ENCODE measurements at regions not wholly inside any gene's neighbourhood (a gene's known extent, or its start where the extent isn't known, plus 50 kb on each side); places are given as distances from the start of the nearest gene placed in this dataset.

GRCh38 chr5:57950616-57951228 is 468.1 kb upstream of the ACTBL2 start:
- TF ChIP-seq, protein P1, sequence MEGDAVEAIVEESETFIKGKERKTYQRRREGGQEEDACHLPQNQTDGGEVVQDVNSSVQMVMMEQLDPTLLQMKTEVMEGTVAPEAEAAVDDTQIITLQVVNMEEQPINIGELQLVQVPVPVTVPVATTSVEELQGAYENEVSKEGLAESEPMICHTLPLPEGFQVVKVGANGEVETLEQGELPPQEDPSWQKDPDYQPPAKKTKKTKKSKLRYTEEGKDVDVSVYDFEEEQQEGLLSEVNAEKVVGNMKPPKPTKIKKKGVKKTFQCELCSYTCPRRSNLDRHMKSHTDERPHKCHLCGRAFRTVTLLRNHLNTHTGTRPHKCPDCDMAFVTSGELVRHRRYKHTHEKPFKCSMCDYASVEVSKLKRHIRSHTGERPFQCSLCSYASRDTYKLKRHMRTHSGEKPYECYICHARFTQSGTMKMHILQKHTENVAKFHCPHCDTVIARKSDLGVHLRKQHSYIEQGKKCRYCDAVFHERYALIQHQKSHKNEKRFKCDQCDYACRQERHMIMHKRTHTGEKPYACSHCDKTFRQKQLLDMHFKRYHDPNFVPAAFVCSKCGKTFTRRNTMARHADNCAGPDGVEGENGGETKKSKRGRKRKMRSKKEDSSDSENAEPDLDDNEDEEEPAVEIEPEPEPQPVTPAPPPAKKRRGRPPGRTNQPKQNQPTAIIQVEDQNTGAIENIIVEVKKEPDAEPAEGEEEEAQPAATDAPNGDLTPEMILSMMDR (IDR thresholded peaks at IDR 0.05; ENCODE audit: low read length, missing control alignments) = no peak
- no peak overlapping the region for H3K4me3 ChIP-seq (replicated peaks; ENCODE audit: low read depth, low read length)

GRCh38 chr5:57948091-57948490 is 465.5 kb upstream of the ACTBL2 start:
- TF ChIP-seq, protein P1 (IDR thresholded peaks at IDR 0.05; ENCODE audit: low read length, missing control alignments) = no peak
- H3K4me3 ChIP-seq (replicated peaks; ENCODE audit: low read depth, low read length) = no peak overlapping the region
- no peak for DNase-seq (ENCODE audit: low read depth)

More at GRCh38 chr5:57950616-57951228, 468.1 kb upstream of the ACTBL2 start:
- DNase-seq (ENCODE audit: low read depth) = no peak

DNA sequence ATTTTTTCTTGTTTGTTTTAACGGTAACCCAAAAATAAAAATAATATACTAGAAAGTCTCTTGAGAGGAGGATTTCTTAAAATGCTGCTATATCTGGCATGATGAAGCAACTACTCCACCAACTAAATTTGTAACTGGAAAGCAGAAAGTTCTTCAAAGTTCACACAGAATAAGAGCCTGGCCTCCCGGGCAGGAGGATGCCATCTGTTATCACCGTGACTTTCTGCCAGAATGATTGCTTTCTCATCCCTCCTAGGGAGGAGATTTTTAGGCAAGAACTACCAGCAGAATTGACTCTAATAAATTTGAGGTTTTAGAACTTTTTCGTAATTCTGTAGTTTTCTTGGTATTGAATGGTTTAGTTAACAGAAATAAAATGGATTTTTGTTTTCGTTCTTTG is 464.6 kb upstream of the ACTBL2 start:
- DNase-seq (ENCODE audit: low read depth) = no peak
- TF ChIP-seq, protein P1 (IDR thresholded peaks at IDR 0.05; ENCODE audit: low read length, missing control alignments) = no peak
- no peak overlapping the region for H3K4me3 ChIP-seq (replicated peaks; ENCODE audit: low read depth, low read length)

- no peak overlapping the region for H3K4me3 ChIP-seq (replicated peaks; ENCODE audit: low read depth, low read length)
- TF ChIP-seq, protein P1 (IDR thresholded peaks at IDR 0.05; ENCODE audit: low read length, missing control alignments) = no peak
- no peak for DNase-seq (ENCODE audit: low read depth)
Measured at GRCh38 chr5:57940879-57941278, 458.3 kb upstream of the ACTBL2 start.

DNA sequence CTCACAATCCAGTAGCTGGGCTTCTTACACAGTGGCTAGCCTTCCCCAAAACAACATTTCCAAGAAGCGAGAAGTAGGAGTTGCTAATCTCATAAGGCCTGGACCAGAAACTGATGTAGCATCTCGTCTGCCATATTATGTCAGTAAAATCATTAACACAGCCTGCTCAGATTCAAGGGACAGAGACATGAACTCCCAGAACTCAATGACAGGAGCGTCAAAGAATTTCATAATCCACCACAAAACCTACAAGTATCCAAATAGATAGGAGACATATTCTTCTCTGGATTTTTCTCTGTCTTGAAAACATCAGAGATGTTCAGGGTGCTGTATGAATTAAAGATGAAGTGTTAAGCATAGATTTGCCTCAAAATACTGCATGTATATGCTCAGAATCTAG is 457.6 kb upstream of the ACTBL2 start:
- DNase-seq (ENCODE audit: low read depth) = no peak
- TF ChIP-seq, protein P1 (IDR thresholded peaks at IDR 0.05; ENCODE audit: low read length, missing control alignments) = no peak
- no peak overlapping the region for H3K4me3 ChIP-seq (replicated peaks; ENCODE audit: low read depth, low read length)

GRCh38 chr5:57939771-57940170 is 457.2 kb upstream of the ACTBL2 start:
- no peak for DNase-seq (ENCODE audit: low read depth)
- H3K4me3 ChIP-seq (replicated peaks; ENCODE audit: low read depth, low read length) = no peak overlapping the region
- TF ChIP-seq, protein P1 (IDR thresholded peaks at IDR 0.05; ENCODE audit: low read length, missing control alignments) = no peak

GRCh38 chr5:57939335-57939734 is 456.7 kb upstream of the ACTBL2 start:
- DNase-seq (ENCODE audit: low read depth) = no peak
- TF ChIP-seq, protein P1 (IDR thresholded peaks at IDR 0.05; ENCODE audit: low read length, missing control alignments) = no peak
- no peak overlapping the region for H3K4me3 ChIP-seq (replicated peaks; ENCODE audit: low read depth, low read length)
